ENCODE measurements at regions not wholly inside any gene's neighbourhood (a gene's known extent, or its start where the extent isn't known, plus 50 kb on each side); places are given as distances from the start of the nearest gene placed in this dataset.

- Histone ChIP-seq H3K27ac (ENCODE audit: low read length) (no peak overlapping the region), H3K9me3 (ENCODE audit: control insufficient read depth in 1 of 2, low read length in 2 of 2) (no peaks in the 10 kb centered on the region), H3K27me3 (ENCODE audit: low read depth, low read length) (no peaks in the 10 kb centered on the region), H3K4me3 (ENCODE audit: low read depth in 1 of 2, low read length in 2 of 2) (no peak overlapping the region), H3K36me3 (ENCODE audit: control insufficient read depth in 1 of 2, insufficient read depth in 2 of 2, low read length in 2 of 2) (no peaks in the 10 kb centered on the region), H3K4me1 (ENCODE audit: control insufficient read depth in 1 of 2, insufficient read depth in 2 of 2, low read length in 2 of 2) (no peaks in the 10 kb centered on the region)
Observed at GRCh38 chr6:90793771-90794170, 206.9 kb upstream of the MAP3K7 start.

GRCh38 chr6:90790696-90791095 is 203.8 kb upstream of the MAP3K7 start:
- no peak overlapping the region for H3K27ac ChIP-seq (ENCODE audit: low read length)
- no peaks in the 10 kb centered on the region for H3K9me3 ChIP-seq (ENCODE audit: control insufficient read depth in 1 of 2, low read length in 2 of 2)
- H3K27me3 ChIP-seq (ENCODE audit: low read depth, low read length): no peaks in the 10 kb centered on the region
- no peak overlapping the region for H3K4me3 ChIP-seq (ENCODE audit: low read depth in 1 of 2, low read length in 2 of 2)
- no peaks in the 10 kb centered on the region for H3K4me1 ChIP-seq (ENCODE audit: control insufficient read depth in 1 of 2, insufficient read depth in 2 of 2, low read length in 2 of 2)
- H3K36me3 ChIP-seq (ENCODE audit: control insufficient read depth in 1 of 2, insufficient read depth in 2 of 2, low read length in 2 of 2): no peaks in the 10 kb centered on the region

GRCh38 chr6:90790058-90790457 is 203.2 kb upstream of the MAP3K7 start:
- Histone ChIP-seq H3K36me3 (ENCODE audit: control insufficient read depth in 1 of 2, insufficient read depth in 2 of 2, low read length in 2 of 2) (no peaks in the 10 kb centered on the region), H3K9me3 (ENCODE audit: control insufficient read depth in 1 of 2, low read length in 2 of 2) (no peaks in the 10 kb centered on the region), H3K27ac (ENCODE audit: low read length) (no peak overlapping the region), H3K4me3 (ENCODE audit: low read depth in 1 of 2, low read length in 2 of 2) (no peak overlapping the region), H3K27me3 (ENCODE audit: low read depth, low read length) (no peaks in the 10 kb centered on the region), H3K4me1 (ENCODE audit: control insufficient read depth in 1 of 2, insufficient read depth in 2 of 2, low read length in 2 of 2) (no peaks in the 10 kb centered on the region)

GRCh38 chr6:90788781-90789180 is 201.9 kb upstream of the MAP3K7 start:
- no peak overlapping the region for H3K4me3 ChIP-seq (ENCODE audit: low read depth in 1 of 2, low read length in 2 of 2)
- no peaks in the 10 kb centered on the region for H3K9me3 ChIP-seq (ENCODE audit: control insufficient read depth in 1 of 2, low read length in 2 of 2)
- H3K27ac ChIP-seq (ENCODE audit: low read length): no peak overlapping the region
- no peaks in the 10 kb centered on the region for H3K4me1 ChIP-seq (ENCODE audit: control insufficient read depth in 1 of 2, insufficient read depth in 2 of 2, low read length in 2 of 2)
- H3K27me3 ChIP-seq (ENCODE audit: low read depth, low read length): no peaks in the 10 kb centered on the region
- H3K36me3 ChIP-seq (ENCODE audit: control insufficient read depth in 1 of 2, insufficient read depth in 2 of 2, low read length in 2 of 2): no peaks in the 10 kb centered on the region

GRCh38 chr6:90787446-90787845 is 200.6 kb upstream of the MAP3K7 start:
- Histone ChIP-seq H3K4me1 (ENCODE audit: control insufficient read depth in 1 of 2, insufficient read depth in 2 of 2, low read length in 2 of 2) (no peaks in the 10 kb centered on the region), H3K36me3 (ENCODE audit: control insufficient read depth in 1 of 2, insufficient read depth in 2 of 2, low read length in 2 of 2) (no peaks in the 10 kb centered on the region), H3K4me3 (ENCODE audit: low read depth in 1 of 2, low read length in 2 of 2) (no peak overlapping the region), H3K27ac (ENCODE audit: low read length) (no peak overlapping the region), H3K27me3 (ENCODE audit: low read depth, low read length) (no peaks in the 10 kb centered on the region), H3K9me3 (ENCODE audit: control insufficient read depth in 1 of 2, low read length in 2 of 2) (no peaks in the 10 kb centered on the region)

GRCh38 chr6:90780778-90781177 is 193.9 kb upstream of the MAP3K7 start:
- no peak overlapping the region for H3K27ac ChIP-seq (ENCODE audit: low read length)
- H3K27me3 ChIP-seq (ENCODE audit: low read depth, low read length): no peaks in the 10 kb centered on the region
- H3K36me3 ChIP-seq (ENCODE audit: control insufficient read depth in 1 of 2, insufficient read depth in 2 of 2, low read length in 2 of 2): no peaks in the 10 kb centered on the region
- no peaks in the 10 kb centered on the region for H3K9me3 ChIP-seq (ENCODE audit: control insufficient read depth in 1 of 2, low read length in 2 of 2)
- H3K4me1 ChIP-seq (ENCODE audit: control insufficient read depth in 1 of 2, insufficient read depth in 2 of 2, low read length in 2 of 2): no peaks in the 10 kb centered on the region
- no peak overlapping the region for H3K4me3 ChIP-seq (ENCODE audit: low read depth in 1 of 2, low read length in 2 of 2)

GRCh38 chr6:90780141-90780540 is 193.3 kb upstream of the MAP3K7 start:
- H3K4me3 ChIP-seq (ENCODE audit: low read depth in 1 of 2, low read length in 2 of 2): no peak overlapping the region
- no peaks in the 10 kb centered on the region for H3K4me1 ChIP-seq (ENCODE audit: control insufficient read depth in 1 of 2, insufficient read depth in 2 of 2, low read length in 2 of 2)
- H3K27me3 ChIP-seq (ENCODE audit: low read depth, low read length): no peaks in the 10 kb centered on the region
- H3K9me3 ChIP-seq (ENCODE audit: control insufficient read depth in 1 of 2, low read length in 2 of 2): no peaks in the 10 kb centered on the region
- no peaks in the 10 kb centered on the region for H3K36me3 ChIP-seq (ENCODE audit: control insufficient read depth in 1 of 2, insufficient read depth in 2 of 2, low read length in 2 of 2)
- no peak overlapping the region for H3K27ac ChIP-seq (ENCODE audit: low read length)

- Histone ChIP-seq H3K9me3 (ENCODE audit: control insufficient read depth in 1 of 2, low read length in 2 of 2) (no peaks in the 10 kb centered on the region), H3K4me3 (ENCODE audit: low read depth in 1 of 2, low read length in 2 of 2) (no peak overlapping the region), H3K27me3 (ENCODE audit: low read depth, low read length) (no peaks in the 10 kb centered on the region), H3K36me3 (ENCODE audit: control insufficient read depth in 1 of 2, insufficient read depth in 2 of 2, low read length in 2 of 2) (no peaks in the 10 kb centered on the region), H3K4me1 (ENCODE audit: control insufficient read depth in 1 of 2, insufficient read depth in 2 of 2, low read length in 2 of 2) (no peaks in the 10 kb centered on the region), H3K27ac (ENCODE audit: low read length) (no peak overlapping the region)
Observed at GRCh38 chr6:90778417-90779203, 191.7 kb upstream of the MAP3K7 start.

GRCh38 chr6:90770778-90771177 is 183.9 kb upstream of the MAP3K7 start:
- Histone ChIP-seq H3K27me3 (ENCODE audit: low read depth, low read length) (no peaks in the 10 kb centered on the region), H3K4me1 (ENCODE audit: control insufficient read depth in 1 of 2, insufficient read depth in 2 of 2, low read length in 2 of 2) (no peaks in the 10 kb centered on the region), H3K4me3 (ENCODE audit: low read depth in 1 of 2, low read length in 2 of 2) (no peak overlapping the region), H3K9me3 (ENCODE audit: control insufficient read depth in 1 of 2, low read length in 2 of 2) (no peaks in the 10 kb centered on the region), H3K27ac (ENCODE audit: low read length) (no peak overlapping the region), H3K36me3 (ENCODE audit: control insufficient read depth in 1 of 2, insufficient read depth in 2 of 2, low read length in 2 of 2) (no peaks in the 10 kb centered on the region)

- H3K36me3 ChIP-seq (ENCODE audit: control insufficient read depth in 1 of 2, insufficient read depth in 2 of 2, low read length in 2 of 2): no peaks in the 10 kb centered on the region
- H3K27me3 ChIP-seq (ENCODE audit: low read depth, low read length): no peaks in the 10 kb centered on the region
- no peak overlapping the region for H3K27ac ChIP-seq (ENCODE audit: low read length)
- no peaks in the 10 kb centered on the region for H3K4me1 ChIP-seq (ENCODE audit: control insufficient read depth in 1 of 2, insufficient read depth in 2 of 2, low read length in 2 of 2)
- H3K4me3 ChIP-seq (ENCODE audit: low read depth in 1 of 2, low read length in 2 of 2): no peak overlapping the region
- H3K9me3 ChIP-seq (ENCODE audit: control insufficient read depth in 1 of 2, low read length in 2 of 2): no peaks in the 10 kb centered on the region
Observed at GRCh38 chr6:90765895-90766294, 179.0 kb upstream of the MAP3K7 start.

GRCh38 chr6:90765491-90765890 is 178.6 kb upstream of the MAP3K7 start:
- Histone ChIP-seq H3K36me3 (ENCODE audit: control insufficient read depth in 1 of 2, insufficient read depth in 2 of 2, low read length in 2 of 2) (no peaks in the 10 kb centered on the region), H3K4me1 (ENCODE audit: control insufficient read depth in 1 of 2, insufficient read depth in 2 of 2, low read length in 2 of 2) (no peaks in the 10 kb centered on the region), H3K9me3 (ENCODE audit: control insufficient read depth in 1 of 2, low read length in 2 of 2) (no peaks in the 10 kb centered on the region), H3K4me3 (ENCODE audit: low read depth in 1 of 2, low read length in 2 of 2) (no peak overlapping the region), H3K27ac (ENCODE audit: low read length) (no peak overlapping the region), H3K27me3 (ENCODE audit: low read depth, low read length) (no peaks in the 10 kb centered on the region)

GRCh38 chr6:90764001-90764400 is 177.1 kb upstream of the MAP3K7 start:
- no peak overlapping the region for H3K4me3 ChIP-seq (ENCODE audit: low read depth in 1 of 2, low read length in 2 of 2)
- H3K27ac ChIP-seq (ENCODE audit: low read length): no peak overlapping the region
- no peaks in the 10 kb centered on the region for H3K27me3 ChIP-seq (ENCODE audit: low read depth, low read length)
- H3K9me3 ChIP-seq (ENCODE audit: control insufficient read depth in 1 of 2, low read length in 2 of 2): no peaks in the 10 kb centered on the region
- no peaks in the 10 kb centered on the region for H3K36me3 ChIP-seq (ENCODE audit: control insufficient read depth in 1 of 2, insufficient read depth in 2 of 2, low read length in 2 of 2)
- no peaks in the 10 kb centered on the region for H3K4me1 ChIP-seq (ENCODE audit: control insufficient read depth in 1 of 2, insufficient read depth in 2 of 2, low read length in 2 of 2)

Data from muscle layer of duodenum (tissue), 2 donors.